SH-SY5Y (cell line): ENCODE measurements at regions not wholly inside any gene's neighbourhood (a gene's known extent, or its start where the extent isn't known, plus 50 kb on each side); places are given as distances from the start of the nearest gene placed in this dataset.

Source experiments
- GATA2 ChIP-seq: IDR thresholded peaks from 2 replicates; pipeline ENCODE4 v1.6.1; 2011; ENCODE audit warnings: mild to moderate bottlenecking, low read depth, low read length
- GATA3 ChIP-seq: IDR thresholded peaks from 2 replicates; pipeline ENCODE4 v1.6.1; 2011; ENCODE audit warnings: low read depth, mild to moderate bottlenecking, low read length, moderate library complexity

DNA sequence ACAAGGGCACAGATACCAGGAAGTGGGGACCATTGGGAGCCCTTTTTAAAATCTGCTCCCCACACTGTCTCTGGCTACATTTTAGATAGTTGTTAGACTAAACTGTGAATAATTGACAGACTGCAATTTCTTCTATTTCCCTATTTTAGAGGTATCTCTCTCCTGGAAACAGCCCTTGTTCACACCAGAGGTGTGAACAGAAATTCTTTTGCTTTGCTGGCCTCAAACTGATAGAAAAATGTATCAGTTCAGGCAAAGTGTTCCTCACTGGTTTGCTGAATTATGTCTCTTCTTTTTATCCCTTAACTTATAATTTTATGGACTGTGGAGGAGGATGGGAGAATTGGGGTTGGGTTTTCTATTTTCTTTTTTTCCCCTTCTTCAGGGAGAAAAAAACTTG lies 513.2 kb upstream of the SULF2 start:
- TF ChIP-seq GATA3 (no peak), GATA2 (no peak)
